GM23338 (cell line): ENCODE measurements at regions not wholly inside any gene's neighbourhood (a gene's known extent, or its start where the extent isn't known, plus 50 kb on each side); places are given as distances from the start of the nearest gene placed in this dataset.

Source experiments
- ETS1 ChIP-seq: IDR thresholded peaks from 2 replicates; pipeline ENCODE4 v1.6.1; 2016; ENCODE audit warnings: antibody characterized with exemption
- EZH2 ChIP-seq: fragments of 200-600 bp; sonication (generic); IDR thresholded peaks from one replicate; pipeline ENCODE4 v1.8.0; 2017; ENCODE audit warnings: antibody characterized with exemption, mild to moderate bottlenecking, low read depth; ENCODE audit not compliant: unreplicated experiment
- EZH2phosphoT487 ChIP-seq: fragments of 200-600 bp; sonication (generic); IDR thresholded peaks from one replicate; pipeline ENCODE4 v1.8.1; 2018; ENCODE audit warnings: antibody characterized with exemption; ENCODE audit not compliant: unreplicated experiment
- NANOG ChIP-seq: IDR thresholded peaks from 2 replicates; pipeline ENCODE4 v1.6.1; 2016; ENCODE audit warnings: antibody characterized with exemption, borderline replicate concordance
- POLR2AphosphoS5 ChIP-seq: IDR thresholded peaks from 2 replicates; pipeline ENCODE4 v1.6.1; 2016; ENCODE audit warnings: antibody characterized with exemption, low read depth
- REST ChIP-seq: IDR thresholded peaks from one replicate; pipeline ENCODE4 v1.6.1; 2018; ENCODE audit warnings: antibody characterized with exemption; ENCODE audit not compliant: unreplicated experiment
- STAT1 ChIP-seq: IDR thresholded peaks from one replicate; pipeline ENCODE4 v1.6.1; 2016; ENCODE audit warnings: antibody characterized with exemption; ENCODE audit not compliant: unreplicated experiment
- ZNF114 ChIP-seq: fragments of 250-450 bp; sonication (Bioruptor Pico); IDR thresholded peaks from 2 replicates; pipeline ENCODE4 v1.5.0; 2020; ENCODE audit warnings: mild to moderate bottlenecking, moderate library complexity
- ZNF331 ChIP-seq: fragments of 250-450 bp; sonication (Bioruptor Pico); IDR thresholded peaks from 2 replicates; pipeline ENCODE4 v1.5.0; 2020; ENCODE audit warnings: low read depth, mild to moderate bottlenecking, moderate library complexity
- TF ChIP-seq, protein P1 (sequence below): fragments of 250-450 bp; sonication (Bioruptor Pico); IDR thresholded peaks from 2 replicates; pipeline ENCODE4 v1.5.0; 2020; ENCODE audit warnings: mild to moderate bottlenecking, moderate library complexity
- TF ChIP-seq, protein P2 (sequence below), 2 experiments: fragments of 200-600 bp in 1 of 2; sonication (generic) in 1 of 2; conservative IDR thresholded peaks; 2 replicates each; pipeline versions ENCODE4 v1.5.1 to v1.6.1; 2016 to 2017; ENCODE audit warnings: antibody characterized with exemption in 2 of 2, low read depth in 2 of 2, mild to moderate bottlenecking in 2 of 2, moderate library complexity in 1 of 2

- TF ChIP-seq, protein P1, sequence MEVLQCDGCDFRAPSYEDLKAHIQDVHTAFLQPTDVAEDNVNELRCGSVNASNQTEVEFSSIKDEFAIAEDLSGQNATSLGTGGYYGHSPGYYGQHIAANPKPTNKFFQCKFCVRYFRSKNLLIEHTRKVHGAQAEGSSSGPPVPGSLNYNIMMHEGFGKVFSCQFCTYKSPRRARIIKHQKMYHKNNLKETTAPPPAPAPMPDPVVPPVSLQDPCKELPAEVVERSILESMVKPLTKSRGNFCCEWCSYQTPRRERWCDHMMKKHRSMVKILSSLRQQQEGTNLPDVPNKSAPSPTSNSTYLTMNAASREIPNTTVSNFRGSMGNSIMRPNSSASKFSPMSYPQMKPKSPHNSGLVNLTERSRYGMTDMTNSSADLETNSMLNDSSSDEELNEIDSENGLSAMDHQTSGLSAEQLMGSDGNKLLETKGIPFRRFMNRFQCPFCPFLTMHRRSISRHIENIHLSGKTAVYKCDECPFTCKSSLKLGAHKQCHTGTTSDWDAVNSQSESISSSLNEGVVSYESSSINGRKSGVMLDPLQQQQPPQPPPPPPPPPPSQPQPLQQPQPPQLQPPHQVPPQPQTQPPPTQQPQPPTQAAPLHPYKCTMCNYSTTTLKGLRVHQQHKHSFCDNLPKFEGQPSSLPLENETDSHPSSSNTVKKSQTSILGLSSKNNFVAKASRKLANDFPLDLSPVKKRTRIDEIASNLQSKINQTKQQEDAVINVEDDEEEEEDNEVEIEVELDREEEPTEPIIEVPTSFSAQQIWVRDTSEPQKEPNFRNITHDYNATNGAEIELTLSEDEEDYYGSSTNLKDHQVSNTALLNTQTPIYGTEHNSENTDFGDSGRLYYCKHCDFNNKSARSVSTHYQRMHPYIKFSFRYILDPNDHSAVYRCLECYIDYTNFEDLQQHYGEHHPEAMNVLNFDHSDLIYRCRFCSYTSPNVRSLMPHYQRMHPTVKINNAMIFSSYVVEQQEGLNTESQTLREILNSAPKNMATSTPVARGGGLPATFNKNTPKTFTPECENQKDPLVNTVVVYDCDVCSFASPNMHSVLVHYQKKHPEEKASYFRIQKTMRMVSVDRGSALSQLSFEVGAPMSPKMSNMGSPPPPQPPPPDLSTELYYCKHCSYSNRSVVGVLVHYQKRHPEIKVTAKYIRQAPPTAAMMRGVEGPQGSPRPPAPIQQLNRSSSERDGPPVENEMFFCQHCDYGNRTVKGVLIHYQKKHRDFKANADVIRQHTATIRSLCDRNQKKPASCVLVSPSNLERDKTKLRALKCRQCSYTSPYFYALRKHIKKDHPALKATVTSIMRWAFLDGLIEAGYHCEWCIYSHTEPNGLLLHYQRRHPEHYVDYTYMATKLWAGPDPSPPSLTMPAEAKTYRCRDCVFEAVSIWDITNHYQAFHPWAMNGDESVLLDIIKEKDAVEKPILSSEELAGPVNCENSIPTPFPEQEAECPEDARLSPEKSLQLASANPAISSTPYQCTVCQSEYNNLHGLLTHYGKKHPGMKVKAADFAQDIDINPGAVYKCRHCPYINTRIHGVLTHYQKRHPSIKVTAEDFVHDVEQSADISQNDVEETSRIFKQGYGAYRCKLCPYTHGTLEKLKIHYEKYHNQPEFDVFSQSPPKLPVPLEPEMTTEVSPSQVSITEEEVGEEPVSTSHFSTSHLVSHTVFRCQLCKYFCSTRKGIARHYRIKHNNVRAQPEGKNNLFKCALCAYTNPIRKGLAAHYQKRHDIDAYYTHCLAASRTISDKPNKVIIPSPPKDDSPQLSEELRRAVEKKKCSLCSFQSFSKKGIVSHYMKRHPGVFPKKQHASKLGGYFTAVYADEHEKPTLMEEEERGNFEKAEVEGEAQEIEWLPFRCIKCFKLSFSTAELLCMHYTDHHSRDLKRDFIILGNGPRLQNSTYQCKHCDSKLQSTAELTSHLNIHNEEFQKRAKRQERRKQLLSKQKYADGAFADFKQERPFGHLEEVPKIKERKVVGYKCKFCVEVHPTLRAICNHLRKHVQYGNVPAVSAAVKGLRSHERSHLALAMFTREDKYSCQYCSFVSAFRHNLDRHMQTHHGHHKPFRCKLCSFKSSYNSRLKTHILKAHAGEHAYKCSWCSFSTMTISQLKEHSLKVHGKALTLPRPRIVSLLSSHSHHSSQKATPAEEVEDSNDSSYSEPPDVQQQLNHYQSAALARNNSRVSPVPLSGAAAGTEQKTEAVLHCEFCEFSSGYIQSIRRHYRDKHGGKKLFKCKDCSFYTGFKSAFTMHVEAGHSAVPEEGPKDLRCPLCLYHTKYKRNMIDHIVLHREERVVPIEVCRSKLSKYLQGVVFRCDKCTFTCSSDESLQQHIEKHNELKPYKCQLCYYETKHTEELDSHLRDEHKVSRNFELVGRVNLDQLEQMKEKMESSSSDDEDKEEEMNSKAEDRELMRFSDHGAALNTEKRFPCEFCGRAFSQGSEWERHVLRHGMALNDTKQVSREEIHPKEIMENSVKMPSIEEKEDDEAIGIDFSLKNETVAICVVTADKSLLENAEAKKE (CRISPR knock-in tag): no peak
- TF ChIP-seq EZH2 (no peak), STAT1 (no peak), ZNF331 (CRISPR knock-in tag) (no peak), POLR2AphosphoS5 (no peak), EZH2phosphoT487 (no peak), ETS1 (no peak), ZNF114 (CRISPR knock-in tag) (no peak), REST (no peak), NANOG (no peak)
- TF ChIP-seq, protein P2, sequence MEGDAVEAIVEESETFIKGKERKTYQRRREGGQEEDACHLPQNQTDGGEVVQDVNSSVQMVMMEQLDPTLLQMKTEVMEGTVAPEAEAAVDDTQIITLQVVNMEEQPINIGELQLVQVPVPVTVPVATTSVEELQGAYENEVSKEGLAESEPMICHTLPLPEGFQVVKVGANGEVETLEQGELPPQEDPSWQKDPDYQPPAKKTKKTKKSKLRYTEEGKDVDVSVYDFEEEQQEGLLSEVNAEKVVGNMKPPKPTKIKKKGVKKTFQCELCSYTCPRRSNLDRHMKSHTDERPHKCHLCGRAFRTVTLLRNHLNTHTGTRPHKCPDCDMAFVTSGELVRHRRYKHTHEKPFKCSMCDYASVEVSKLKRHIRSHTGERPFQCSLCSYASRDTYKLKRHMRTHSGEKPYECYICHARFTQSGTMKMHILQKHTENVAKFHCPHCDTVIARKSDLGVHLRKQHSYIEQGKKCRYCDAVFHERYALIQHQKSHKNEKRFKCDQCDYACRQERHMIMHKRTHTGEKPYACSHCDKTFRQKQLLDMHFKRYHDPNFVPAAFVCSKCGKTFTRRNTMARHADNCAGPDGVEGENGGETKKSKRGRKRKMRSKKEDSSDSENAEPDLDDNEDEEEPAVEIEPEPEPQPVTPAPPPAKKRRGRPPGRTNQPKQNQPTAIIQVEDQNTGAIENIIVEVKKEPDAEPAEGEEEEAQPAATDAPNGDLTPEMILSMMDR (conservative IDR thresholded peaks at IDR 0.05; ENCODE audit: low read depth in 2 of 2): no peak
Measured at GRCh38 chr9:7980691-7981289, 181.2 kb upstream of the DMAC1 start (continued).
